HG03103 (cell line): ENCODE measurements at regions not wholly inside any gene's neighbourhood (a gene's known extent, or its start where the extent isn't known, plus 50 kb on each side); places are given as distances from the start of the nearest gene placed in this dataset.
"Not testable (repeated sequence)": the region's sequence is repeated elsewhere in the genome, so short reads cannot be mapped to it uniquely, and the experiment has no call there.

Experiments
- ATAC-seq: cut with Tn5 transposase; IDR thresholded peaks from one replicate; pipeline ENCODE4 v1.9.1; 2021; ENCODE audit warnings: low read depth; ENCODE audit not compliant: unreplicated experiment

- no peak for ATAC-seq
Measured at GRCh38 chrX:151042842-151043241, 59.7 kb downstream of the HMGB3 start.

GRCh38 chrX:151066373-151066772 lies 83.2 kb downstream of the HMGB3 start:
- ATAC-seq: not testable (repeated sequence)

DNA sequence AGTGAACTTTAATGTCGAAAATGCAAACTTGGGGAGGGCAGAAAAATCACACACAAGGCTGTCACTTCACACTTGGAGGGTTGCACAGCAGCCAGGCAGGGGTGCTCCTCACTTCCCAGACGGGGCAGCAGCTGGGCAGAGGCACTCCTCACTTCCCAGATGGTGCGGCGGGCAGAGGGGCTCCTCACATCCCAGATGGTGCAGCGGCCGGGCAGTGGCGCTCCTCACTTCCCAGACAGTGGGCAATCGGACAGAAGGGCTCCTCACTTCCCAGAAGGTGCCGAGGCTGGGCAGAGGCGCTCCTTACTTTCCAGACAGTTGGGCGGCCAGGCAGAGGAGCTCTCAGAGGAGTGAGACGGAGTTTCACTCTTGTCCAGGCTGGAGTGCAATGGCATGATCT lies 90.6 kb downstream of the HMGB3 start:
- no peak for ATAC-seq

DNA sequence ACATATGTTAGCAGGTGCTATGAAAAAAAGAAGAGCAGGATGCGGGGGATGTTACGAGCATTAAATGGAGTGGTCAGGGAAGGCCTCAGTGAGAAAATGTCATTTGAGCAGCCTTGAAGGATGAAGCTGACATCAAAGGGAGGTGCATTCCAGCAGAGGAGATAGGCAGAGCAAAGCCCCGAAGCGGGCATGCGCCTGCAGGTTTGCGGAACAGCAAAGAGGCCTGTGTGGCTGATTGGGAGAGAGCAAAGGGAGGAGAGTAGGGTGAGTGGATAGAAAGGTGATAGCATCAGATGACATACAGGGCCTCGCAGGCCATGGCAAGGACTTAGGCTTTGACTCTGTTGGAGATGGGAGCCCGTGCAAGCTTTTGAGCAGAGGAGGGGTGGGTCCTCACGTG lies 95.4 kb upstream of the GPR50 start:
- no peak for ATAC-seq

DNA sequence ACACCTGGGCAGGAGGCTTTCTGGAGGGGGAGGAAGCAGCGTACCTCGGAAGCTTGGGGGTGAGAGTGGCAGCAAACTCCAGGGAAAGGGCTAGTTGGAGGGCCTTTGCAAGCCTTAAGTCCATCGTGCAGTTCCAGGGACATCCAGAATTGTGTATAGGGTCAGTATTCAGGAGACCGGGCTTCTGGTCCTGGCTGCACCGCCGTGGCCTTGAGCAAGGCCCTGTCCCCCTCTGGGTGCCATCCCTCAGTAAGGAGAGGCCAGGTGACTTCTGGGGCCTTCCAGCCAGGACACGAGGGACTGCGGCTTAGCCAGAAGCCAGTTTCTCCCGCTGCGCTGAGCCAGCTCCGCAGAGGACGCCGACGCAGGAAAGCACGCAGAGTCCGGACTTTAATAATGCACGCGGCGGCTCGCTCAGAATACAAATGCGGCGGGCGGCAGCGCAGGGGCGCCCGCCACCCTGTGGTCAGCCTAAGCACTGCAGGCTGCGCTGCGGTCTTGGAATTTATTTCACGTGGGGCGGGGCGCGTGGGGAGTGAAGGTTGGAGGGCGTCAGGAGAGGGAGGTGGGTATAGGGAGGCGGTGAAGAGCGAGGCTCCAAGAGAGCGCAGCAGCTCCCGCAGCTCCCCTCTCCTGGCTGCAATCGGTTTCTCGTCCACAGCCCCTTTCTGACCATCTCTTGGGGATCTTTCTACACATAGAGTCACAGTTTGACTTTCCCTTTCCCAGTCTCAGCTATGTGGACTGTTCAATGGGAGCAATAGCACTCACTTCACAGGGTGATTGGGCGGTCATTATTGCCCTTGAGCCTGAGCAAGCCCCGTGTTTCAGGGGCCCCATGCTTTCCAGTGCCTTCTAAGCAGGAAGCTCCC lies 94.1 kb upstream of the GPR50 start:
- ATAC-seq: peak; percentile 93

DNA sequence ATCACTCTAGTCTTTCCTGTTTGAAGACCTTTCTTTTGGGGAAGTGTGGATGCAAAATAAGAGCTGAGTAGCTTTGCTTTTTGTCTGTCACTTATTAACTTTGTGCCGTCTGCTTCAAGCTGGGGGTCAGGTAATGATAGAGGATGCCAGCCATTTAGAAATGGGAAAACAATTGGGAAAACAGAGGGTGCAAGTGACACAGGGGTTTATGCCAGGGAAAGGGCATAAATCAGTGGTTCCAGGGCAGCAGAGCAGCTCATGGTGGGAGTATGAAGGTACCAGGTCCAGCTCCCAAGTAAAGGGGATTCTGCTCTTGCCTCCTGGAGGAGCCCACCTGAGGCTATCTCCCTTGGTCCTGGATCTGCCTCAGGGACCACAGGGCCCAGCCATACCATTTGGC lies 91.9 kb upstream of the GPR50 start:
- no peak for ATAC-seq

GRCh38 chrX:151085207-151085606 lies 91.2 kb upstream of the GPR50 start:
- ATAC-seq: no peak

- no peak for ATAC-seq
Measured at GRCh38 chrX:151088221-151088620, 88.2 kb upstream of the GPR50 start.

- ATAC-seq: no peak
Measured at GRCh38 chrX:151099001-151099400, 77.4 kb upstream of the GPR50 start.

DNA sequence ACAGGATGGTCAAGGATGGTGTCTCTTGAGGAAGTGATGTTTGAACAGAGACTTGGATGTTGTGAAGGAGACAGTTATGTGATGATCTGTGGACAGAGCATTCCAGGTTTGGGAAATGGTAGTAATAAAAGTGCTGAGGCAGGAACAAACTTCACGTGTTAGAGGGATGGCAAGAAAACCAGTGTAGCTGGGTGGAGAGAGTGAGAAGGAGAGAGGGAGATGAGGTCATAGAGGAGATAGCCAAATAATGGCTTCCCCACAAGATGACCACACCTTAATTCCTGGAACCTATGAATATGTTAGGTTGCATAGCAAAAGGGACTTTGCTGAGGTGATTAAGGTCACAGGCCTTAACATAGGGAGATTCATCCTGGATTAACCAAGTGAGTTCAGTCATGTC lies 75.6 kb upstream of the GPR50 start:
- no peak for ATAC-seq

DNA sequence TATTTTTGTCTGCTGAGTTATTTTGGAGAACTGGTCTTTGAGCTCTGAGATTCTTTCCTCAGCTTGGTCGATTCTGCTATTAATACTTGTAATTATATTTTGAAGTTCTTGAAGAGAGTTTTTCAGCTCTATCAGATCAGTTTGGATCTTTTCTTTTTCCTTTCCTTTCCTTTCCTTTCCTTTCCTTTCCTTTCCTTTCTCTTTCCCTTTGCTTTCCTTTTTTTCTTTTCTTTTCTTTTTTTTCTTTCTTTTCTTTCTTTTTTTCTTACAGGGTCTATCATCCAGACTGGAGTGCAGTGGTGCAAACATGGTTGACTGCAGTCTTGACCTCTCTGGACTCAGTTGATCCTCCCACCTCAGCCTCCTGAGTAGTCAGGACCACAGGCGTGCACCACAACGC lies 63.2 kb upstream of the GPR50 start:
- ATAC-seq: not testable (repeated sequence)
